ENCODE measurements at regions not wholly inside any gene's neighbourhood (a gene's known extent, or its start where the extent isn't known, plus 50 kb on each side); places are given as distances from the start of the nearest gene placed in this dataset.
"Not testable (repeated sequence)": the region's sequence is repeated elsewhere in the genome, so short reads cannot be mapped to it uniquely, and the experiment has no call there.

- DNase-seq (ENCODE audit: low spot score): not testable (repeated sequence)
These were observed 215.4 kb downstream of the NNT start for GRCh38 chr5:43818394-43818793.

GRCh38 chr5:43815497-43815896, 212.5 kb downstream of the NNT start:
- no peak for DNase-seq (ENCODE audit: low spot score)

- DNase-seq (ENCODE audit: low spot score): no peak
These were observed 201.7 kb downstream of the NNT start for GRCh38 chr5:43804723-43805122.

GRCh38 chr5:43804041-43804440, 201.1 kb downstream of the NNT start:
- DNase-seq (ENCODE audit: low spot score): no peak

GRCh38 chr5:43802651-43803050, 199.7 kb downstream of the NNT start:
- DNase-seq (ENCODE audit: low spot score): no peak

- peak; percentile 48 for DNase-seq (ENCODE audit: low spot score)
These were observed 199.1 kb downstream of the NNT start for GRCh38 chr5:43802119-43802518.

- DNase-seq (ENCODE audit: low spot score): no peak
These were observed 195.8 kb downstream of the NNT start for GRCh38 chr5:43798740-43799139.

- DNase-seq (ENCODE audit: low spot score): not testable (repeated sequence)
These were observed 188.9 kb downstream of the NNT start for GRCh38 chr5:43791880-43792279.

GRCh38 chr5:43785198-43785597, 182.2 kb downstream of the NNT start:
- no peak for DNase-seq (ENCODE audit: low spot score)

- no peak for DNase-seq (ENCODE audit: low spot score)
These were observed 177.6 kb downstream of the NNT start for GRCh38 chr5:43780586-43780985.

- no peak for DNase-seq (ENCODE audit: low spot score)
These were observed 172.0 kb downstream of the NNT start for GRCh38 chr5:43774881-43775399.

- peak; percentile 43 for DNase-seq (ENCODE audit: low spot score)
These were observed 170.5 kb downstream of the NNT start for GRCh38 chr5:43773478-43773844.

- DNase-seq (ENCODE audit: low spot score): no peak
These were observed 169.9 kb downstream of the NNT start for GRCh38 chr5:43772764-43773477.

- DNase-seq (ENCODE audit: low spot score): no peak
These were observed 169.4 kb downstream of the NNT start for GRCh38 chr5:43772458-43772763.

GRCh38 chr5:43771611-43772031, 168.6 kb downstream of the NNT start:
- no peak for DNase-seq (ENCODE audit: low spot score)

- DNase-seq (ENCODE audit: low spot score): peak; percentile 49
These were observed 166.8 kb downstream of the NNT start for GRCh38 chr5:43769571-43770355.

Data from GM03348 (cell line).